ENCODE measurements at regions not wholly inside any gene's neighbourhood (a gene's known extent, or its start where the extent isn't known, plus 50 kb on each side); places are given as distances from the start of the nearest gene placed in this dataset.

DNA sequence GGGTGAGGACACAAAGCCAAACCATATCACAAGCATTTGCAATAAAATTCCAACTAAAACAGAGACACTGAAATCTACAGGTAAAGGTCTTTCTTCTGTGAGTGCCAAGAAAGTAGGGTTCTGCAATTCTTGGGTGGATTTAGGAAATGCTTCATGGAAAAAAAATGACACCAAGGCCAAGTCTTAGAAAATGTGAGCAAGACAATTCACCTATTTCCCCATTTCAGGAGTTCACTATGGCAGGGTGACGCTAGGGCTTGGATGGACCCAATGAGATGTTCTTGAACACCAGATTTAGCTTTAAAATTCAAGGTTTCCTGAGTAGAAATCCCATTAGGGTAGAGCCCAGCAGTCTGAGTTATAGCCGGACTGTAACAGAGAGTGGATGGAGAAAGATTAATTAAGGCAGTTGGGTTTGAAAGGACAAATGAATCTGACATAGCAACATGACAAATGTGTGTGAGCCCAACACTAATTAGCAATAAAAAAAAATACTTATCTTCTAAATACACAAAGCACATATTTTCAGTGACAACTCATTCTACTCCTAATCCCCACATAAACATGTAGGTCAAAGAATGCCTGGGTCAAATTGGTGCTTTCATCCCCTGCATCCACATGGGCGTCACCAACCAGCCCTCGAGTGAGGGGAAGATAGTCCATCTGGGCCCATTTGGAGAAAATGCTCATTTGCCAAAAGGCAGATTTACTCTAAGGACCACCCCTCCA, 180.4 kb upstream of the JARID2 start:
- TF ChIP-seq, protein P1, sequence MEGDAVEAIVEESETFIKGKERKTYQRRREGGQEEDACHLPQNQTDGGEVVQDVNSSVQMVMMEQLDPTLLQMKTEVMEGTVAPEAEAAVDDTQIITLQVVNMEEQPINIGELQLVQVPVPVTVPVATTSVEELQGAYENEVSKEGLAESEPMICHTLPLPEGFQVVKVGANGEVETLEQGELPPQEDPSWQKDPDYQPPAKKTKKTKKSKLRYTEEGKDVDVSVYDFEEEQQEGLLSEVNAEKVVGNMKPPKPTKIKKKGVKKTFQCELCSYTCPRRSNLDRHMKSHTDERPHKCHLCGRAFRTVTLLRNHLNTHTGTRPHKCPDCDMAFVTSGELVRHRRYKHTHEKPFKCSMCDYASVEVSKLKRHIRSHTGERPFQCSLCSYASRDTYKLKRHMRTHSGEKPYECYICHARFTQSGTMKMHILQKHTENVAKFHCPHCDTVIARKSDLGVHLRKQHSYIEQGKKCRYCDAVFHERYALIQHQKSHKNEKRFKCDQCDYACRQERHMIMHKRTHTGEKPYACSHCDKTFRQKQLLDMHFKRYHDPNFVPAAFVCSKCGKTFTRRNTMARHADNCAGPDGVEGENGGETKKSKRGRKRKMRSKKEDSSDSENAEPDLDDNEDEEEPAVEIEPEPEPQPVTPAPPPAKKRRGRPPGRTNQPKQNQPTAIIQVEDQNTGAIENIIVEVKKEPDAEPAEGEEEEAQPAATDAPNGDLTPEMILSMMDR (IDR thresholded peaks at IDR 0.05; ENCODE audit: insufficient read depth, low read length, poor library complexity, severe bottlenecking): no peak
- TF ChIP-seq EZH2phosphoT487 (conservative IDR thresholded peaks at IDR 0.05; ENCODE audit: low read length): no peak
